OCI-LY7 (cell line): ENCODE measurements at regions not wholly inside any gene's neighbourhood (a gene's known extent, or its start where the extent isn't known, plus 50 kb on each side); places are given as distances from the start of the nearest gene placed in this dataset.

Experiments used
- EZH2phosphoT487 ChIP-seq: fragments of 200-600 bp; sonication (generic); IDR thresholded peaks from 2 replicates; pipeline ENCODE4 v1.6.1; 2018; ENCODE audit warnings: low read depth, borderline replicate concordance, mild to moderate bottlenecking, mixed run types, antibody characterized with exemption, low read length, moderate library complexity, mixed read lengths
- TF ChIP-seq, protein P1 (sequence below): fragments of 200-600 bp; sonication (generic); conservative IDR thresholded peaks from 2 replicates; pipeline ENCODE4 v1.5.1; 2014; ENCODE audit warnings: mild to moderate bottlenecking, antibody characterized with exemption, low read length, moderate library complexity, mixed read lengths

DNA sequence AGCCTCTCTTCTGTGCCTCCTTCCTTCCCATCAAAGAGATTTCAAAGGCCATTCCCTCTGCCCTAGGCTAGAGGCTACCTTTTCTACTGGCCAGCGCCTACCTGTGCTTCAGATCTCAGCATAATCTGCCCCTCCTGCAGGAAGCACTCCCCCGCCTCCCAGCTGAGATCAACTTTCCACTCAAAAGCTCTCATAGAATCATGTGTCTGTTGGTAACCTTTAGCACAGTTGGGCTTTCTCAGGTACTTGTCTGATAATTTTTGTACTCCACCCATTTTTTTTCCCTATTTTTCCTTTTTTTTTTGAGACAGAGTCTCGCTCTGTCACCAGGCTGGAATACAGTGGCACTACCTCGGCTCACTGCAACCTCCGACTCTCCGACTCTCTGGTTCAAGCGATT, 231.0 kb upstream of the PRSS58 start:
- TF ChIP-seq, protein P1, sequence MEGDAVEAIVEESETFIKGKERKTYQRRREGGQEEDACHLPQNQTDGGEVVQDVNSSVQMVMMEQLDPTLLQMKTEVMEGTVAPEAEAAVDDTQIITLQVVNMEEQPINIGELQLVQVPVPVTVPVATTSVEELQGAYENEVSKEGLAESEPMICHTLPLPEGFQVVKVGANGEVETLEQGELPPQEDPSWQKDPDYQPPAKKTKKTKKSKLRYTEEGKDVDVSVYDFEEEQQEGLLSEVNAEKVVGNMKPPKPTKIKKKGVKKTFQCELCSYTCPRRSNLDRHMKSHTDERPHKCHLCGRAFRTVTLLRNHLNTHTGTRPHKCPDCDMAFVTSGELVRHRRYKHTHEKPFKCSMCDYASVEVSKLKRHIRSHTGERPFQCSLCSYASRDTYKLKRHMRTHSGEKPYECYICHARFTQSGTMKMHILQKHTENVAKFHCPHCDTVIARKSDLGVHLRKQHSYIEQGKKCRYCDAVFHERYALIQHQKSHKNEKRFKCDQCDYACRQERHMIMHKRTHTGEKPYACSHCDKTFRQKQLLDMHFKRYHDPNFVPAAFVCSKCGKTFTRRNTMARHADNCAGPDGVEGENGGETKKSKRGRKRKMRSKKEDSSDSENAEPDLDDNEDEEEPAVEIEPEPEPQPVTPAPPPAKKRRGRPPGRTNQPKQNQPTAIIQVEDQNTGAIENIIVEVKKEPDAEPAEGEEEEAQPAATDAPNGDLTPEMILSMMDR, result no peak
- no peak for TF ChIP-seq EZH2phosphoT487
